Left hindlimb (tissue), 1 donor: ENCODE measurements at regions not wholly inside any gene's neighbourhood (a gene's known extent, or its start where the extent isn't known, plus 50 kb on each side); places are given as distances from the start of the nearest gene placed in this dataset.
"Not testable (repeated sequence)": the region's sequence is repeated elsewhere in the genome, so short reads cannot be mapped to it uniquely, and the experiment has no call there.

Experiments
- DNase-seq: peaks from one replicate; pipeline ENCODE4 v3.0.0-alpha.2; 2018

- no peak for DNase-seq
These were observed 205.9 kb upstream of the SEMA3D start for GRCh38 chr7:85392789-85393188.

GRCh38 chr7:85392326-85392725 is 205.5 kb upstream of the SEMA3D start:
- no peak for DNase-seq

- DNase-seq: no peak
These were observed 199.6 kb upstream of the SEMA3D start for GRCh38 chr7:85386460-85386859.

GRCh38 chr7:85384392-85384791 is 197.5 kb upstream of the SEMA3D start:
- DNase-seq: no peak

- no peak for DNase-seq
These were observed 194.4 kb upstream of the SEMA3D start for GRCh38 chr7:85381212-85381611.

GRCh38 chr7:85376589-85376988 is 189.7 kb upstream of the SEMA3D start:
- DNase-seq: no peak

GRCh38 chr7:85356916-85357315 is 170.1 kb upstream of the SEMA3D start:
- DNase-seq: no peak

- DNase-seq: no peak
These were observed 156.6 kb upstream of the SEMA3D start for GRCh38 chr7:85343484-85343883.

GRCh38 chr7:85342781-85343180 is 155.9 kb upstream of the SEMA3D start:
- DNase-seq: no peak

- no peak for DNase-seq
These were observed 155.1 kb upstream of the SEMA3D start for GRCh38 chr7:85341973-85342372.

GRCh38 chr7:85341121-85341520 is 154.3 kb upstream of the SEMA3D start:
- no peak for DNase-seq

- no peak for DNase-seq
These were observed 149.2 kb upstream of the SEMA3D start for GRCh38 chr7:85336086-85336485.

GRCh38 chr7:85335113-85335512 is 148.3 kb upstream of the SEMA3D start:
- not testable (repeated sequence) for DNase-seq

GRCh38 chr7:85328456-85328998 is 141.7 kb upstream of the SEMA3D start:
- DNase-seq: no peak

- DNase-seq: no peak
These were observed 137.4 kb upstream of the SEMA3D start for GRCh38 chr7:85324145-85324799.

- DNase-seq: no peak
These were observed 135.4 kb upstream of the SEMA3D start for GRCh38 chr7:85322252-85322651.

GRCh38 chr7:85320699-85321476 is 134.0 kb upstream of the SEMA3D start:
- no peak for DNase-seq

- no peak for DNase-seq
These were observed 129.6 kb upstream of the SEMA3D start for GRCh38 chr7:85316489-85316888.

GRCh38 chr7:85310301-85310700 is 123.4 kb upstream of the SEMA3D start:
- DNase-seq: no peak

GRCh38 chr7:85306115-85306514 is 119.3 kb upstream of the SEMA3D start:
- no peak for DNase-seq

GRCh38 chr7:85294176-85294575 is 107.3 kb upstream of the SEMA3D start:
- DNase-seq: no peak

- DNase-seq: no peak
These were observed 106.2 kb upstream of the SEMA3D start for GRCh38 chr7:85292908-85293576.

- DNase-seq: no peak
These were observed 103.4 kb upstream of the SEMA3D start for GRCh38 chr7:85290269-85290668.

- no peak for DNase-seq
These were observed 102.4 kb upstream of the SEMA3D start for GRCh38 chr7:85289279-85289678.
